ENCODE measurements at regions not wholly inside any gene's neighbourhood (a gene's known extent, or its start where the extent isn't known, plus 50 kb on each side); places are given as distances from the start of the nearest gene placed in this dataset.

- Histone ChIP-seq H3K9me3 (ENCODE audit: control insufficient read depth in 3 of 3, low read length in 3 of 3) (no peaks in the 10 kb centered on the region), H3K36me3 (ENCODE audit: control insufficient read depth in 3 of 3, insufficient read depth in 3 of 3, low read length in 3 of 3) (no peaks in the 10 kb centered on the region), H3K27ac (ENCODE audit: low read depth, low read length) (no peak overlapping the region), H3K9ac (ENCODE audit: low read depth in 1 of 3, low read length in 3 of 3) (no peak overlapping the region), H3K4me3 (ENCODE audit: low read length in 3 of 3) (no peak overlapping the region), H3K4me1 (ENCODE audit: control insufficient read depth in 3 of 3, insufficient read depth in 3 of 3, low read length in 3 of 3) (no peaks in the 10 kb centered on the region), H3K27me3 (ENCODE audit: control insufficient read depth in 3 of 3, insufficient read depth in 3 of 3, low read length in 3 of 3) (no peaks in the 10 kb centered on the region)
Observed at GRCh38 chr6:94362061-94362864, 942.9 kb upstream of the EPHA7 start.

- no peak overlapping the region for H3K27ac ChIP-seq (ENCODE audit: low read depth, low read length)
- H3K4me3 ChIP-seq (ENCODE audit: low read length in 3 of 3), result no peak overlapping the region
- H3K9me3 ChIP-seq (ENCODE audit: control insufficient read depth in 3 of 3, low read length in 3 of 3), result no peaks in the 10 kb centered on the region
- H3K4me1 ChIP-seq (ENCODE audit: control insufficient read depth in 3 of 3, insufficient read depth in 3 of 3, low read length in 3 of 3), result no peaks in the 10 kb centered on the region
- no peaks in the 10 kb centered on the region for H3K36me3 ChIP-seq (ENCODE audit: control insufficient read depth in 3 of 3, insufficient read depth in 3 of 3, low read length in 3 of 3)
- H3K9ac ChIP-seq (ENCODE audit: low read depth in 1 of 3, low read length in 3 of 3), result no peak overlapping the region
- H3K27me3 ChIP-seq (ENCODE audit: control insufficient read depth in 3 of 3, insufficient read depth in 3 of 3, low read length in 3 of 3), result no peaks in the 10 kb centered on the region
Observed at GRCh38 chr6:94361304-94362060, 942.1 kb upstream of the EPHA7 start.

DNA sequence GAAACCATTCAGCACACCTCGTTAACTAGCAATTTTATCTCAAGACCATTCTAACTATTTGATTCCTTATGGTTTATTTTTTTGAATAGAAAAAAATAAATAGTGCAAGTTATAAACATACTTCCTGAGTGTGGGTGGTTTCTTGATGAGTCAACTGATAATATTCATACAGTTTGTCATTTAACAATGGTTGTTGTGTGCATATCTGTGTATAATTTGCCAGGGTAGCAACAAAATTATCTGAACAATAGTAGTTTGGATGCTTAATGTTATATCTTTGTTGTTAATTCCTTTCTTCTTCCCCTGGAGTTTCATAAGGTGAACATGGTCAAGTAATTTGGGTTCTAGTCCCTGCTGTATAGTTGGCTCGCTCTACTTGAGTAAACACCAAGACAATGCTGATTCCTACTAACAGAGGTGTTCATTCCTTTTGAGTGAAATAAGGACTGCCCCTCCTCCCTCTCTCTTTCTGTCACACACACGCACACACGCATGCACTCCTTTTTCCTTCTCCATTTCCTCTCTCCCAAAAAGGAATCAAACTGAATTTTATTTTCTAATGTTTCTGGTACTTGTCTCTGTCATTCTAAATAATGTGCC, 938.1 kb upstream of the EPHA7 start:
- no peak overlapping the region for H3K9ac ChIP-seq (ENCODE audit: low read depth in 1 of 3, low read length in 3 of 3)
- no peak overlapping the region for H3K4me3 ChIP-seq (ENCODE audit: low read length in 3 of 3)
- H3K4me1 ChIP-seq (ENCODE audit: control insufficient read depth in 3 of 3, insufficient read depth in 3 of 3, low read length in 3 of 3), result no peaks in the 10 kb centered on the region
- no peak overlapping the region for H3K27ac ChIP-seq (ENCODE audit: low read depth, low read length)
- H3K36me3 ChIP-seq (ENCODE audit: control insufficient read depth in 3 of 3, insufficient read depth in 3 of 3, low read length in 3 of 3), result no peaks in the 10 kb centered on the region
- no peaks in the 10 kb centered on the region for H3K9me3 ChIP-seq (ENCODE audit: control insufficient read depth in 3 of 3, low read length in 3 of 3)
- H3K27me3 ChIP-seq (ENCODE audit: control insufficient read depth in 3 of 3, insufficient read depth in 3 of 3, low read length in 3 of 3), result no peaks in the 10 kb centered on the region

GRCh38 chr6:94350833-94351232, 931.5 kb upstream of the EPHA7 start:
- H3K27ac ChIP-seq (ENCODE audit: low read depth, low read length), result no peak overlapping the region
- H3K4me1 ChIP-seq (ENCODE audit: control insufficient read depth in 3 of 3, insufficient read depth in 3 of 3, low read length in 3 of 3), result no peaks in the 10 kb centered on the region
- H3K9me3 ChIP-seq (ENCODE audit: control insufficient read depth in 3 of 3, low read length in 3 of 3), result no peaks in the 10 kb centered on the region
- no peak overlapping the region for H3K9ac ChIP-seq (ENCODE audit: low read depth in 1 of 3, low read length in 3 of 3)
- H3K4me3 ChIP-seq (ENCODE audit: low read length in 3 of 3), result no peak overlapping the region
- H3K27me3 ChIP-seq (ENCODE audit: control insufficient read depth in 3 of 3, insufficient read depth in 3 of 3, low read length in 3 of 3), result no peaks in the 10 kb centered on the region
- no peaks in the 10 kb centered on the region for H3K36me3 ChIP-seq (ENCODE audit: control insufficient read depth in 3 of 3, insufficient read depth in 3 of 3, low read length in 3 of 3)

DNA sequence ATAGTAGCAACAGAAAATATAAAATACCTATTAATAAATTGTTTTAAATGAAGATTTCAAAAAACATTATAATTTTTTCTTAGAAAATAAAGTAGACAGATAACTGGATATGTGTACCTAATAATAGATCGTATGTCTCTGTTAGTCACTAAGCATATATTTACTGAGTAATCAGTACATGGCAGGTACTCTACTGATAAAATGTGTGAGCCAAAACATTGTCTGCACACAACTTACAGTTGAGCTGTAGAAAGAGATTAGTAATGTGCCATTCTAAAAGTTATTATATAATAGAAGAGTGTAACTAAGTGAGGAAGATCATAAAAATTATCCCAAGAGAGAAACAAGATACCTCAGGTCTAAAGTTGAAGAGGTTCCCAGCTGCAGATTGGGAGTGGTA, 929.9 kb upstream of the EPHA7 start:
- Histone ChIP-seq H3K9me3 (ENCODE audit: control insufficient read depth in 3 of 3, low read length in 3 of 3) (no peaks in the 10 kb centered on the region), H3K27ac (ENCODE audit: low read depth, low read length) (no peak overlapping the region), H3K4me1 (ENCODE audit: control insufficient read depth in 3 of 3, insufficient read depth in 3 of 3, low read length in 3 of 3) (no peaks in the 10 kb centered on the region), H3K4me3 (ENCODE audit: low read length in 3 of 3) (no peak overlapping the region), H3K9ac (ENCODE audit: low read depth in 1 of 3, low read length in 3 of 3) (no peak overlapping the region), H3K27me3 (ENCODE audit: control insufficient read depth in 3 of 3, insufficient read depth in 3 of 3, low read length in 3 of 3) (no peaks in the 10 kb centered on the region), H3K36me3 (ENCODE audit: control insufficient read depth in 3 of 3, insufficient read depth in 3 of 3, low read length in 3 of 3) (no peaks in the 10 kb centered on the region)

- no peak overlapping the region for H3K27ac ChIP-seq (ENCODE audit: low read depth, low read length)
- no peaks in the 10 kb centered on the region for H3K9me3 ChIP-seq (ENCODE audit: control insufficient read depth in 3 of 3, low read length in 3 of 3)
- H3K4me3 ChIP-seq (ENCODE audit: low read length in 3 of 3), result no peak overlapping the region
- no peaks in the 10 kb centered on the region for H3K36me3 ChIP-seq (ENCODE audit: control insufficient read depth in 3 of 3, insufficient read depth in 3 of 3, low read length in 3 of 3)
- H3K9ac ChIP-seq (ENCODE audit: low read depth in 1 of 3, low read length in 3 of 3), result no peak overlapping the region
- no peaks in the 10 kb centered on the region for H3K27me3 ChIP-seq (ENCODE audit: control insufficient read depth in 3 of 3, insufficient read depth in 3 of 3, low read length in 3 of 3)
- H3K4me1 ChIP-seq (ENCODE audit: control insufficient read depth in 3 of 3, insufficient read depth in 3 of 3, low read length in 3 of 3), result no peaks in the 10 kb centered on the region
Observed at GRCh38 chr6:94344866-94345265, 925.5 kb upstream of the EPHA7 start.

DNA sequence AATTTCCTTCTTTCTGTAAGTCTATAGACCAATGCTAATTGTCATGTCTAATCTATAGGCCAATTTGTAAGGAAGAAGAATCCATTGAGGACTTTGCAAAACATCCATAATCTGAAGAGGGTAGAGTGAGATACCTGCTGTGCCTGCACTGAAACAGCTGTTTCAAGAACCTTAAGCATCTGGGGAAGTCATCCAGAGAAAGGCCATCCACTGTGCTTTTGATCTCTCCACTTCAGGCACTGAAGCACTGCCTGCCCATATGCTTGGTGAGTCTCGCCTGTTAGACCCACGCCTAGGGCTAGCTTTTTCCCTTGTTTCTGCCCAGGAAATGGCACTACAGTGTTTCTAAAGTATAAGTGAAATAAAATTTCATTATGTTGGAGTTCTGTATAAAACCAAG, 921.8 kb upstream of the EPHA7 start:
- no peak overlapping the region for H3K4me3 ChIP-seq (ENCODE audit: low read length in 3 of 3)
- no peaks in the 10 kb centered on the region for H3K27me3 ChIP-seq (ENCODE audit: control insufficient read depth in 3 of 3, insufficient read depth in 3 of 3, low read length in 3 of 3)
- no peak overlapping the region for H3K27ac ChIP-seq (ENCODE audit: low read depth, low read length)
- H3K4me1 ChIP-seq (ENCODE audit: control insufficient read depth in 3 of 3, insufficient read depth in 3 of 3, low read length in 3 of 3), result no peaks in the 10 kb centered on the region
- no peaks in the 10 kb centered on the region for H3K9me3 ChIP-seq (ENCODE audit: control insufficient read depth in 3 of 3, low read length in 3 of 3)
- H3K36me3 ChIP-seq (ENCODE audit: control insufficient read depth in 3 of 3, insufficient read depth in 3 of 3, low read length in 3 of 3), result no peaks in the 10 kb centered on the region
- no peak overlapping the region for H3K9ac ChIP-seq (ENCODE audit: low read depth in 1 of 3, low read length in 3 of 3)

GRCh38 chr6:94323853-94324252, 904.5 kb upstream of the EPHA7 start:
- no peaks in the 10 kb centered on the region for H3K27me3 ChIP-seq (ENCODE audit: control insufficient read depth in 3 of 3, insufficient read depth in 3 of 3, low read length in 3 of 3)
- H3K4me1 ChIP-seq (ENCODE audit: control insufficient read depth in 3 of 3, insufficient read depth in 3 of 3, low read length in 3 of 3), result no peaks in the 10 kb centered on the region
- no peaks in the 10 kb centered on the region for H3K9me3 ChIP-seq (ENCODE audit: control insufficient read depth in 3 of 3, low read length in 3 of 3)
- H3K4me3 ChIP-seq (ENCODE audit: low read length in 3 of 3), result no peak overlapping the region
- H3K27ac ChIP-seq (ENCODE audit: low read depth, low read length), result no peak overlapping the region
- no peak overlapping the region for H3K9ac ChIP-seq (ENCODE audit: low read depth in 1 of 3, low read length in 3 of 3)
- H3K36me3 ChIP-seq (ENCODE audit: control insufficient read depth in 3 of 3, insufficient read depth in 3 of 3, low read length in 3 of 3), result no peaks in the 10 kb centered on the region

DNA sequence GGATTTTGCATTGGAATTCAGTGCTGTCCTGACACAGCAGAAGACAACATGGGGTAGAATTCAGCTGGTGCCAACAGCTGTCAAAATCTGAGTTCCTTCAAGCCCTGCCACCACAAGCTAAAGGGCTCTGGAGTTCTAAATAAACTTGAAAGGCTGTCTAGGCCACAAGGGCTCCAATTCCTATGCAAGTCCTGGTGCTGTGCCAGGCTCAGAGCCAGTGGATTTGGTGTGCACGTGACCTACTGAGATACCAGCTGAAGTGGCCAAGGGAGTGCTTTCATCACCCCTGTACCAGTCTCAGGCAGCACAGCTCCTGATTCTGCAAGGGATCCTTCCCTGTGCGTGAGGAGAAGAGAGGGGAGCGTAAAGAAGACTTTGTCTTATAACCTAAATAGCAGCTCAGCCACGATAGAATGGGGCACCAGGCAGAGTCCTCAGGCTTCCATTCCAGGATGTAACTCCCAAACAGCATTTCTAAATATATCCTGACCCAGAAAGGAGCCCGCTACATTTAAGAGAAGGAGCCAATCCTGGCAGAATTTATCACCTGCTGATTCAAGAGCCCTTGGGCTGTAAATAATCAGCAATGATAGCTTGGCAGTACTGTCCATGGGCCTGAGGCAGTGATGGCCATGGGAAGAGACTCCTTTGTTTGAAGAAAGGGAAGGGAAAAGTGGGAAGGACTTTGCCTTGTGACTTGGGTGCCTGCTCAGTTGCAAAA, 881.2 kb upstream of the EPHA7 start:
- Histone ChIP-seq H3K36me3 (ENCODE audit: control insufficient read depth in 3 of 3, insufficient read depth in 3 of 3, low read length in 3 of 3) (no peaks in the 10 kb centered on the region), H3K27me3 (ENCODE audit: control insufficient read depth in 3 of 3, insufficient read depth in 3 of 3, low read length in 3 of 3) (no peaks in the 10 kb centered on the region), H3K9me3 (ENCODE audit: control insufficient read depth in 3 of 3, low read length in 3 of 3) (no peaks in the 10 kb centered on the region), H3K9ac (ENCODE audit: low read depth in 1 of 3, low read length in 3 of 3) (no peak overlapping the region), H3K27ac (ENCODE audit: low read depth, low read length) (no peak overlapping the region), H3K4me3 (ENCODE audit: low read length in 3 of 3) (no peak overlapping the region), H3K4me1 (ENCODE audit: control insufficient read depth in 3 of 3, insufficient read depth in 3 of 3, low read length in 3 of 3) (no peaks in the 10 kb centered on the region)
